ENCODE measurements at regions not wholly inside any gene's neighbourhood (a gene's known extent, or its start where the extent isn't known, plus 50 kb on each side); places are given as distances from the start of the nearest gene placed in this dataset.

GRCh38 chr6:159639721-159640120 is 53.3 kb downstream of the SOD2 start:
- dilution Hi-C loops (cut with MboI; ENCODE audit: extremely low pct_ligation_motif_present, low sequenced_read_pairs): loop anchor here (25.0 kb wide), 1 partner anchor 477 kb away; the partner anchor contains the start of gene FNDC1
- Histone ChIP-seq H3K36me3 (ENCODE audit: control insufficient read depth in 2 of 2, extremely low read depth in 1 of 2, insufficient read depth in 2 of 2, low read length in 2 of 2) (no peaks in the 10 kb centered on the region), H4K20me1 (ENCODE audit: control insufficient read depth, extremely low read depth, insufficient read depth, low read length) (no peaks in the 10 kb centered on the region), H3K27me3 (ENCODE audit: control insufficient read depth, extremely low read depth, insufficient read depth, low read length) (no peaks in the 10 kb centered on the region), H3K9me1 (ENCODE audit: control insufficient read depth, extremely low read depth, insufficient read depth, low read length) (no peaks in the 10 kb centered on the region), H2AFZ (ENCODE audit: control insufficient read depth, low read length) (no peak overlapping the region), H3K4me1 (ENCODE audit: control insufficient read depth, extremely low read depth, insufficient read depth, low read length) (no peaks in the 10 kb centered on the region), H3K9ac (ENCODE audit: control insufficient read depth, extremely low read depth, insufficient read depth, low read length) (no peak overlapping the region), H3K4me2 (ENCODE audit: control insufficient read depth, extremely low read depth, insufficient read depth, low read depth, low read length) (no peak overlapping the region), H3K4me3 (ENCODE audit: control insufficient read depth in 2 of 3, extremely low read depth in 1 of 3, insufficient read depth in 2 of 3, low read depth in 1 of 3, low read length in 3 of 3) (no peak overlapping the region), H3K27ac (ENCODE audit: control insufficient read depth, insufficient read depth, low read length) (no peak overlapping the region), H3K9me3 (ENCODE audit: control insufficient read depth, low read depth, low read length) (no peaks in the 10 kb centered on the region), H3K79me2 (ENCODE audit: control insufficient read depth, insufficient read depth, low read length) (no peaks in the 10 kb centered on the region)
- FAIRE-seq (no peak), DNase-seq (ENCODE audit: low read depth, low spot score) (no peak)
- no peak for TF ChIP-seq CTCF (optimal IDR thresholded peaks at IDR 0.05 in 1 of 3, IDR thresholded peaks at IDR 0.05 in 1 of 3, conservative IDR thresholded peaks at IDR 0.05 in 1 of 3; ENCODE audit: extremely low read depth in 1 of 3, insufficient read depth in 2 of 3, low read length in 3 of 3)
- no peak for TF ChIP-seq EZH2 (IDR thresholded peaks at IDR 0.05; ENCODE audit: low read length)

- Histone ChIP-seq H3K79me2 (ENCODE audit: control insufficient read depth, insufficient read depth, low read length) (no peaks in the 10 kb centered on the region), H3K9ac (ENCODE audit: control insufficient read depth, extremely low read depth, insufficient read depth, low read length) (no peak overlapping the region), H2AFZ (ENCODE audit: control insufficient read depth, low read length) (no peak overlapping the region), H3K9me1 (ENCODE audit: control insufficient read depth, extremely low read depth, insufficient read depth, low read length) (no peaks in the 10 kb centered on the region), H4K20me1 (ENCODE audit: control insufficient read depth, extremely low read depth, insufficient read depth, low read length) (no peaks in the 10 kb centered on the region), H3K4me1 (ENCODE audit: control insufficient read depth, extremely low read depth, insufficient read depth, low read length) (no peaks in the 10 kb centered on the region), H3K9me3 (ENCODE audit: control insufficient read depth, low read depth, low read length) (no peaks in the 10 kb centered on the region), H3K27me3 (ENCODE audit: control insufficient read depth, extremely low read depth, insufficient read depth, low read length) (no peaks in the 10 kb centered on the region), H3K4me2 (ENCODE audit: control insufficient read depth, extremely low read depth, insufficient read depth, low read depth, low read length) (no peak overlapping the region), H3K36me3 (ENCODE audit: control insufficient read depth in 2 of 2, extremely low read depth in 1 of 2, insufficient read depth in 2 of 2, low read length in 2 of 2) (no peaks in the 10 kb centered on the region), H3K27ac (ENCODE audit: control insufficient read depth, insufficient read depth, low read length) (no peak overlapping the region), H3K4me3 (ENCODE audit: control insufficient read depth in 2 of 3, extremely low read depth in 1 of 3, insufficient read depth in 2 of 3, low read depth in 1 of 3, low read length in 3 of 3) (no peak overlapping the region)
- no peak for DNase-seq (ENCODE audit: low read depth, low spot score)
- FAIRE-seq: no peak
- peak; percentile 32 to 55 (median 51) for TF ChIP-seq CTCF (optimal IDR thresholded peaks at IDR 0.05 in 1 of 3, IDR thresholded peaks at IDR 0.05 in 1 of 3, conservative IDR thresholded peaks at IDR 0.05 in 1 of 3; ENCODE audit: extremely low read depth in 1 of 3, insufficient read depth in 2 of 3, low read length in 3 of 3)
- no peak for TF ChIP-seq EZH2 (IDR thresholded peaks at IDR 0.05; ENCODE audit: low read length)
- dilution Hi-C loops (cut with MboI; ENCODE audit: extremely low pct_ligation_motif_present, low sequenced_read_pairs): loop anchor here (25.0 kb wide), 1 partner anchor 471 kb away; the partner anchor contains the start of gene FNDC1
Measured at GRCh38 chr6:159633196-159633595, 59.8 kb downstream of the SOD2 start.

All from keratinocyte (primary cell).